ACHN (cell line): ENCODE measurements at regions not wholly inside any gene's neighbourhood (a gene's known extent, or its start where the extent isn't known, plus 50 kb on each side); places are given as distances from the start of the nearest gene placed in this dataset.

Experiments used
- DNase-seq: peaks from one replicate; pipeline ENCODE4 v3.0.0-alpha.2; 2015
- in situ Hi-C: cut with HindIII; loops from 2 replicates; pipeline ENCODE4 v1.10.0; 2017; ENCODE audit warnings: low sequenced_read_pairs, low pct_ligation_motif_present, low pct_unique_long_range_greater_than_20kb

GRCh38 chr4:137676357-137676998 is 144.2 kb upstream of the PCDH18 start:
- no peak for DNase-seq
- in situ Hi-C loops: no loop called here

- in situ Hi-C loops: no loop called here
- DNase-seq: no peak
Measured at GRCh38 chr4:137674066-137674465, 141.8 kb upstream of the PCDH18 start.

GRCh38 chr4:137668885-137669545 is 136.7 kb upstream of the PCDH18 start:
- in situ Hi-C loops: no loop called here

GRCh38 chr4:137664416-137664815 is 132.1 kb upstream of the PCDH18 start:
- no peak for DNase-seq
- in situ Hi-C loops: no loop called here

More at GRCh38 chr4:137668885-137669545, 136.7 kb upstream of the PCDH18 start:
- no peak for DNase-seq

GRCh38 chr4:137664046-137664387 is 131.7 kb upstream of the PCDH18 start:
- in situ Hi-C loops: no loop called here
- DNase-seq: no peak

GRCh38 chr4:137663251-137664045 is 131.2 kb upstream of the PCDH18 start:
- DNase-seq: no peak
- in situ Hi-C loops: no loop called here

- DNase-seq: no peak
- in situ Hi-C loops: no loop called here
Measured at GRCh38 chr4:137661693-137662092, 129.4 kb upstream of the PCDH18 start.

GRCh38 chr4:137660211-137660610 is 127.9 kb upstream of the PCDH18 start:
- DNase-seq: no peak
- in situ Hi-C loops: no loop called here

- in situ Hi-C loops: no loop called here
- DNase-seq: no peak
Measured at GRCh38 chr4:137659431-137659830, 127.1 kb upstream of the PCDH18 start.

- no peak for DNase-seq
- in situ Hi-C loops: no loop called here
Measured at GRCh38 chr4:137656661-137657060, 124.4 kb upstream of the PCDH18 start.

- DNase-seq: no peak
- in situ Hi-C loops: no loop called here
Measured at GRCh38 chr4:137655302-137655701, 123.0 kb upstream of the PCDH18 start.

GRCh38 chr4:137651128-137651527 is 118.8 kb upstream of the PCDH18 start:
- in situ Hi-C loops: no loop called here
- peak; percentile 71 for DNase-seq

GRCh38 chr4:137649711-137650450 is 117.6 kb upstream of the PCDH18 start:
- DNase-seq: no peak
- in situ Hi-C loops: no loop called here

GRCh38 chr4:137648531-137648930 is 116.2 kb upstream of the PCDH18 start:
- DNase-seq: no peak
- in situ Hi-C loops: no loop called here

- no peak for DNase-seq
- in situ Hi-C loops: no loop called here
Measured at GRCh38 chr4:137647375-137647774, 115.1 kb upstream of the PCDH18 start.

GRCh38 chr4:137644201-137644600 is 111.9 kb upstream of the PCDH18 start:
- in situ Hi-C loops: no loop called here
- no peak for DNase-seq

GRCh38 chr4:137641544-137641943 is 109.2 kb upstream of the PCDH18 start:
- in situ Hi-C loops: no loop called here
- no peak for DNase-seq

- in situ Hi-C loops: no loop called here
- no peak for DNase-seq
Measured at GRCh38 chr4:137640838-137641158, 108.5 kb upstream of the PCDH18 start.

GRCh38 chr4:137640156-137640837 is 108.0 kb upstream of the PCDH18 start:
- DNase-seq: no peak
- in situ Hi-C loops: no loop called here
